Sigmoid colon (tissue), 4 donors: ENCODE measurements at regions not wholly inside any gene's neighbourhood (a gene's known extent, or its start where the extent isn't known, plus 50 kb on each side); places are given as distances from the start of the nearest gene placed in this dataset.

Experiments used
- CTCF ChIP-seq, 4 experiments: fragments of 450-650 bp in 3 of 4; fragments of 200-600 bp in 1 of 4; IDR thresholded peaks; one replicate each; pipeline ENCODE4 v1.5.1; 2016 to 2019; ENCODE audit warnings: antibody characterized with exemption in 4 of 4, mild to moderate bottlenecking in 3 of 4, moderate library complexity in 2 of 4
- EP300 ChIP-seq, 4 donors: sonication (generic); formaldehyde crosslinking; IDR thresholded peaks; one replicate each; pipeline ENCODE4 v1.6.1; 2017; ENCODE audit warnings: antibody characterized with exemption in 4 of 4
- POLR2A ChIP-seq, 2 donors: fragments of 450-650 bp; IDR thresholded peaks; one replicate each; pipeline ENCODE4 v1.6.1; 2016; ENCODE audit warnings: antibody characterized with exemption in 2 of 2, mild to moderate bottlenecking in 2 of 2, moderate library complexity in 2 of 2
- POLR2AphosphoS5 ChIP-seq, 4 donors: sonication (generic); formaldehyde crosslinking; IDR thresholded peaks; one replicate each; pipeline ENCODE4 v1.6.1; 2017; ENCODE audit warnings: antibody characterized with exemption in 4 of 4

- TF ChIP-seq CTCF (IDR thresholded peaks at IDR 0.05) (no peak), POLR2A (IDR thresholded peaks at IDR 0.05) (no peak), EP300 (IDR thresholded peaks at IDR 0.05) (no peak), POLR2AphosphoS5 (IDR thresholded peaks at IDR 0.05) (no peak)
These were observed 818.8 kb upstream of the CHORDC1 start for GRCh38 chr11:91041626-91042025.
